ENCODE measurements at regions not wholly inside any gene's neighbourhood (a gene's known extent, or its start where the extent isn't known, plus 50 kb on each side); places are given as distances from the start of the nearest gene placed in this dataset.
"Not testable (repeated sequence)": the region's sequence is repeated elsewhere in the genome, so short reads cannot be mapped to it uniquely, and the experiment has no call there.

GRCh38 chr10:4407783-4408182 is 418.2 kb upstream of the AKR1E2 start:
- no TSS peak for BruUV-seq (replicated peaks)
- H3K27ac Mint-ChIP-seq (ENCODE audit: unreplicated experiment): peak overlapping the region; percentile 99
- peaks cover 6% of the 10 kb centered on the region for H3K36me3 Mint-ChIP-seq (ENCODE audit: insufficient read depth, unreplicated experiment)
- H3K27me3 Mint-ChIP-seq (ENCODE audit: unreplicated experiment): no peaks in the 10 kb centered on the region
- intact Hi-C loops (cut with micrococcal nuclease; ENCODE audit: unreplicated experiment): no loop called here
- H3K4me1 Mint-ChIP-seq (ENCODE audit: low read depth, unreplicated experiment): no peaks in the 10 kb centered on the region
- DNase-seq: no peak
- CTCF ChIA-PET: interaction anchor here (0.6 kb wide), 1 partner anchor 360 kb away, joined by 4 read pairs; no protein-coding TSS in a partner anchor
- TF ChIP-seq, protein P1, sequence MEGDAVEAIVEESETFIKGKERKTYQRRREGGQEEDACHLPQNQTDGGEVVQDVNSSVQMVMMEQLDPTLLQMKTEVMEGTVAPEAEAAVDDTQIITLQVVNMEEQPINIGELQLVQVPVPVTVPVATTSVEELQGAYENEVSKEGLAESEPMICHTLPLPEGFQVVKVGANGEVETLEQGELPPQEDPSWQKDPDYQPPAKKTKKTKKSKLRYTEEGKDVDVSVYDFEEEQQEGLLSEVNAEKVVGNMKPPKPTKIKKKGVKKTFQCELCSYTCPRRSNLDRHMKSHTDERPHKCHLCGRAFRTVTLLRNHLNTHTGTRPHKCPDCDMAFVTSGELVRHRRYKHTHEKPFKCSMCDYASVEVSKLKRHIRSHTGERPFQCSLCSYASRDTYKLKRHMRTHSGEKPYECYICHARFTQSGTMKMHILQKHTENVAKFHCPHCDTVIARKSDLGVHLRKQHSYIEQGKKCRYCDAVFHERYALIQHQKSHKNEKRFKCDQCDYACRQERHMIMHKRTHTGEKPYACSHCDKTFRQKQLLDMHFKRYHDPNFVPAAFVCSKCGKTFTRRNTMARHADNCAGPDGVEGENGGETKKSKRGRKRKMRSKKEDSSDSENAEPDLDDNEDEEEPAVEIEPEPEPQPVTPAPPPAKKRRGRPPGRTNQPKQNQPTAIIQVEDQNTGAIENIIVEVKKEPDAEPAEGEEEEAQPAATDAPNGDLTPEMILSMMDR (IDR thresholded peaks at IDR 0.05; ENCODE audit: unreplicated experiment): no peak
- H3K4me3 Mint-ChIP-seq (ENCODE audit: low read depth, unreplicated experiment): no peak overlapping the region
- H3K9me3 Mint-ChIP-seq (ENCODE audit: low read depth, unreplicated experiment): no peaks in the 10 kb centered on the region

DNA sequence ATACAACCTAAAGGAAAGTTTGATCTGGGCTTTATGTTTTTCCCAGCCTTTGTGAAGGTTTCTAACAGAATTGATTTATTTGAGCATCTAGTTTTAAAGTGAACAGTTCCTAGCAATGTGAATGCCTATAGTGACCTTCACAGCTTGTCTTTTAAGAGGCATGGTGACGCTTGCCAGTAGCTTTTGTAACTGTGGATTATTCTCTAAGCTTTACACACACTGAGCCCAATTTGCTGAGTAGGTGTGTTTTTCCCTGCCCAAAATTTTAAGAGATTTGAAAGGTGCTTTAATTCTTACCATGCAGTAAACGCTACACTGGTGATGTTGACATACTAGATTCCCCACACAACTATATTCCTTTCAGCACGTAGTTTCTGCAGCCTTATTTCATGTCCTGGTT is 420.2 kb upstream of the AKR1E2 start:
- BruUV-seq (replicated peaks): no TSS peak

GRCh38 chr10:4403638-4404252 is 422.3 kb upstream of the AKR1E2 start:
- no peak for DNase-seq
- no peak overlapping the region for H3K27ac Mint-ChIP-seq (ENCODE audit: unreplicated experiment)
- no TSS peak for BruUV-seq (replicated peaks)
- intact Hi-C loops (cut with micrococcal nuclease; ENCODE audit: unreplicated experiment): no loop called here
- H3K4me3 Mint-ChIP-seq (ENCODE audit: low read depth, unreplicated experiment): no peak overlapping the region
- no peaks in the 10 kb centered on the region for H3K9me3 Mint-ChIP-seq (ENCODE audit: low read depth, unreplicated experiment)
- H3K4me1 Mint-ChIP-seq (ENCODE audit: low read depth, unreplicated experiment): no peaks in the 10 kb centered on the region
- CTCF ChIA-PET: no interaction called here
- TF ChIP-seq, protein P1 (IDR thresholded peaks at IDR 0.05; ENCODE audit: unreplicated experiment): no peak
- H3K27me3 Mint-ChIP-seq (ENCODE audit: unreplicated experiment): no peaks in the 10 kb centered on the region
- H3K36me3 Mint-ChIP-seq (ENCODE audit: insufficient read depth, unreplicated experiment): peaks cover 6% of the 10 kb centered on the region

More for the DNA sequence above, 420.2 kb upstream of the AKR1E2 start:
- intact Hi-C loops (cut with micrococcal nuclease; ENCODE audit: unreplicated experiment): no loop called here
- H3K36me3 Mint-ChIP-seq (ENCODE audit: insufficient read depth, unreplicated experiment): peaks cover 6% of the 10 kb centered on the region
- H3K9me3 Mint-ChIP-seq (ENCODE audit: low read depth, unreplicated experiment): no peaks in the 10 kb centered on the region
- no peaks in the 10 kb centered on the region for H3K27me3 Mint-ChIP-seq (ENCODE audit: unreplicated experiment)
- DNase-seq: no peak
- no peak overlapping the region for H3K27ac Mint-ChIP-seq (ENCODE audit: unreplicated experiment)
- TF ChIP-seq, protein P1 (IDR thresholded peaks at IDR 0.05; ENCODE audit: unreplicated experiment): no peak
- H3K4me1 Mint-ChIP-seq (ENCODE audit: low read depth, unreplicated experiment): no peaks in the 10 kb centered on the region
- no peak overlapping the region for H3K4me3 Mint-ChIP-seq (ENCODE audit: low read depth, unreplicated experiment)
- CTCF ChIA-PET: interaction anchor here (0.6 kb wide), 1 partner anchor 251 kb away, joined by 3 read pairs; no protein-coding TSS in a partner anchor

- H3K9me3 Mint-ChIP-seq (ENCODE audit: low read depth, unreplicated experiment); DNase-seq; H3K27ac Mint-ChIP-seq (ENCODE audit: unreplicated experiment); intact Hi-C loops (cut with micrococcal nuclease; ENCODE audit: unreplicated experiment); H3K36me3 Mint-ChIP-seq (ENCODE audit: insufficient read depth, unreplicated experiment); H3K4me1 Mint-ChIP-seq (ENCODE audit: low read depth, unreplicated experiment); H3K27me3 Mint-ChIP-seq (ENCODE audit: unreplicated experiment); H3K4me3 Mint-ChIP-seq (ENCODE audit: low read depth, unreplicated experiment); BruUV-seq (replicated peaks); CTCF ChIA-PET: not testable (repeated sequence)
These were observed 424.9 kb upstream of the AKR1E2 start for GRCh38 chr10:4401080-4401479.

DNA sequence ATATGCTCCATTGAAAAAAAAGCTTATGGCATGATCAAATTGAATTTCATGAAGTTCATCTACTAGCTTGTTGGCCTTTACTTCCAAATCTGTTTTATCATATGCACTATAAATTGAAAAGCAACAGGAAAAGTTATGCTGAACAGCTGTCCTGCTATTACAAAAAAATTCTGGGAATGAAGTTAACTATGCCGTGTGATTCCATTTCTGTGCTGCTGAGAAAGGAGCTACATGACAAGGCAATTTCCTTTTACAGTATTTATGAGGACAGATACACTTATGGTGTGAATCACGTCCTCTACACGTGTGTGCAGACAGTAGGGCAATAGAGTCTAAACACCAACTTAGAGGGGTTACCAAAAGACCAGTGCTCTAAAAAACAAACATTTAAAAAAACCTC is 426.5 kb upstream of the AKR1E2 start:
- TF ChIP-seq, protein P1 (IDR thresholded peaks at IDR 0.05; ENCODE audit: unreplicated experiment): no peak
- no peak overlapping the region for H3K4me3 Mint-ChIP-seq (ENCODE audit: low read depth, unreplicated experiment)
- CTCF ChIA-PET: no interaction called here

More for the DNA sequence above, 426.5 kb upstream of the AKR1E2 start:
- Mint-ChIP-seq H3K9me3 (ENCODE audit: low read depth, unreplicated experiment) (no peaks in the 10 kb centered on the region), H3K27me3 (ENCODE audit: unreplicated experiment) (no peaks in the 10 kb centered on the region), H3K36me3 (ENCODE audit: insufficient read depth, unreplicated experiment) (no peaks in the 10 kb centered on the region), H3K4me1 (ENCODE audit: low read depth, unreplicated experiment) (peaks cover 9% of the 10 kb centered on the region), H3K27ac (ENCODE audit: unreplicated experiment) (no peak overlapping the region)
- no TSS peak for BruUV-seq (replicated peaks)
- intact Hi-C loops (cut with micrococcal nuclease; ENCODE audit: unreplicated experiment): loop anchor here (10.0 kb wide), 1 partner anchor 365 kb away; no protein-coding TSS in a partner anchor
- DNase-seq: no peak

Measured in Calu3 (cell line).